ENCODE measurements at regions not wholly inside any gene's neighbourhood (a gene's known extent, or its start where the extent isn't known, plus 50 kb on each side); places are given as distances from the start of the nearest gene placed in this dataset.
A peak's percentile ranks its signal among the peaks of the same experiment; 100 is the strongest.
"Not testable (repeated sequence)": the region's sequence is repeated elsewhere in the genome, so short reads cannot be mapped to it uniquely, and the experiment has no call there.

DNA sequence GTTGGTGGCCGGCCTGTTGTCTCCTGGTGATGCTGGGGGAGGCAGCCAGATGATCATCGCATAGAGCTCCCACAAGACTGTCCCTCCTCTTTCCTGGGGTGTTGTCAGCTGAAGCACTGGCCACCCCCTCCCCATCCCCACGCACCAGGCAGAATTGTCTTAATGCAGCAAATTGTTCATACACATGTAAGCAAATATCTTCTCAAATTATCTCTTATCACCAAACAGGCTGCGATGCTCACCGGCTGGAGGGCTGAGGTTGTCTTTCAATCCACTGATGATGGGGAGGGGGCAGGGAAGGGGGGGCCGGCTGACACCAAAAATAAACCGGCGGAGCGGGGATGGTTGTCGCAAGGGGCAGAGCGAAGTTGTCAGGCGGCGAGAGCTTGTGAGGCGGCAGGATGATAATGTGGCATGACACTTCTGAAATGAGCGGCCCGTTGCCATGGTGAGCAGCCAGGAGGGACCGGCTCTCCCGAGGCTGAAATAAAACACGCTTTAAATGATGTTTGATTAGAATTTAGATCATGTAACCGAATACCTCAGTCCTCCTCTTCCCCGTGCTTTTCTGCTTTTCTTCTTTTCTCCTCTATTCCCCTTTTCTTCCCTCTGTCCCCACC is 59.8 kb downstream of the MRM1 start:
- DNase-seq = peak; percentile 35

- DNase-seq = no peak
These were observed 60.3 kb downstream of the MRM1 start for GRCh38 chr17:36661688-36662087.

- no peak for DNase-seq
These were observed 64.0 kb downstream of the MRM1 start for GRCh38 chr17:36665417-36665816.

DNA sequence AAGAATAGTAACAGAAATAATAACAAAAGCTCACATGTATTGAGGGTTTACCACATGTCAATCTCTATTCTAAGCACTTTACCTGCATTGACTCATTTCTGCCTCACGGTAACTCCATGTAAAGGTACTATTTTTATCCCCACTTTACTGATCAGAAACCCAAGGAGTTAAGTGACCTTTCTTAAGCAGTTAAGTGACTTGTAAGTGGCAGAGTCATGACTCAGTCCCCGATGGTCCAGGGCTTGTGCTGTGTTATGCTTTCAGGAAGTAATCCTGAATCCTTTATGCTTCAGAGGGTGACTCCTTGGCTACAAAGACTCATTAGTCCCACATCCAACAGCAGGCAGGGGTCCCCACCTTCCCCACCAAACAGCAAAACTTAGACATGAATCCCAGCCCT is 66.5 kb downstream of the MRM1 start:
- DNase-seq = no peak

DNA sequence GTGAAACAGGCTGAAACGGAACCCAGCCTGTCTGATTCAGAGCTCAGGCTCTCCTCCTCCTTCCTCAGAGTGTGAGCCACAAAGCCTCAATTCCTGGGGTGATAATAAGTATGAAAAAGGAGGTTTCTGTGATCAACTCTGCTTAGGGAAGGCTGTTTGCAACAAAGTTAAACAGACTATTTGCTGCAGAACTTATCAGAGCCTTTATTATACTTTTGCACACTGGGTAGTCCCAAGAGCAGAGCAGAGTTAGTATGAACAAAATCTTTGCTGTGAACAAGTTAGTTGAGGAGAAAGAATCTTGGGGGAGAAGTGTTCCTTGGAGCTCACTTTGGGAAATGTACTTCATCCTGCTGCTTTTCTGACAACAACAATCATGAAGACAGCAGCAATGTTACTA is 67.4 kb downstream of the MRM1 start:
- DNase-seq = no peak

- DNase-seq = no peak
These were observed 69.8 kb downstream of the MRM1 start for GRCh38 chr17:36671144-36671543.

DNA sequence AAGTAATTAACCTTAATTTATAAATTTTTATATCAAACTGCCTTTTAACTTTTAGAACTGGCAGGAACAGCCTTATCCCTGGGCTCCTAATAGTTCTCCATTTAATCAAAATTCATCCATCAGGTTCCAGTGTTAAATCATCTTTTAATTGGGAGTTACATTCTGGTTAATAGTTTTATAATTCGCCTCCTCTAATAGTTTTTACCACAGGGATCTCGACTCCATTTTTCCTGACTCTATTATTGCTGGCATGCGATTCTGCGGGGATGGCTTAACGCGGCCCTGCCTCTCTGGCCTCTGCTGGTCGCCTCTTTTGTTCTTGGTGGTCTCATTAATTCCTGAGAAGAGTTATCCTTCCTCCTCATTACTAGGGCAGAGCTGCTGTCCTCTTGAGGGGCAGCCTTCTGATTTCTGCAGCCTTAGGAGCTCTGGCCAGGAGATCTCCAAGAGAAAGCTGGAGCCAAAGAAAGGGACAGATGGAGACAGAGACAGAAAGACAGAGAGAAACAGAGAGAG is 71.1 kb downstream of the MRM1 start:
- no peak for DNase-seq

- DNase-seq = no peak
These were observed 71.7 kb downstream of the MRM1 start for GRCh38 chr17:36673068-36673467.

GRCh38 chr17:36673637-36674277 is 72.4 kb downstream of the MRM1 start:
- DNase-seq = no peak

- DNase-seq = no peak
These were observed 72.9 kb downstream of the MRM1 start for GRCh38 chr17:36674278-36674650.

- DNase-seq = no peak
These were observed 73.9 kb downstream of the MRM1 start for GRCh38 chr17:36675250-36675649.

- no peak for DNase-seq
These were observed 74.4 kb downstream of the MRM1 start for GRCh38 chr17:36675786-36676185.

DNA sequence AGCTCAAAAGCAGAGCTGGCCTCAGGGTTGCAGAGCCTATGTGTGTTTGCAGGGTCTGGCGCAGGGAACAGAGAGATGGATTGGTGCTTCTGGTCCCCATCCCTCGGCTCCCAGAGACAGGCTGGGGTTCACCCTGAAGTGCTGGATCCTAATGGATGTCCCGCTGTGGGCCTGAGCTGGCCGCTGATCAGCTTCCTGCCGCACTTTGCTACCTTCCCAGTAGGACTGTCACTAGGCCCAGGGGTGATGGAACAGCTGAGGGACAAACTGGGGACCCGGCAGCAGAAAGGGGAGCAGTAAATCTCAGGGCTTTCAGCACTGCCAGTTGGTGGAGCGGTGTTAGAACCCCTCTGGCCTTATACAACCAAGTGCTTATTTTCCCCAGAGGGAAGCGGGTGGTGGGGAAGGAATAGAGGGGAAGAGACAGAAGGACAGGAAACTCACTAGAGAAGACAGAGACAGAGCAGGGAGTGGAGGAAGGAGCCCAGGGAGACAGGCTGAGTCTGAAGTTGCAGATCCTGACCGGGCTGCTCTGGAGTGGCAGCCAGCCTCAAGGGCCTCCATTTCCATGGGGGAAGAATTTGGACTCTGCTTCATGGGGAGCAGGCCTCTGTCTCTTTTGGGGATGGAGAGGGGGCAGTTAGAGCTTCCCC is 78.6 kb downstream of the MRM1 start:
- DNase-seq = no peak

DNA sequence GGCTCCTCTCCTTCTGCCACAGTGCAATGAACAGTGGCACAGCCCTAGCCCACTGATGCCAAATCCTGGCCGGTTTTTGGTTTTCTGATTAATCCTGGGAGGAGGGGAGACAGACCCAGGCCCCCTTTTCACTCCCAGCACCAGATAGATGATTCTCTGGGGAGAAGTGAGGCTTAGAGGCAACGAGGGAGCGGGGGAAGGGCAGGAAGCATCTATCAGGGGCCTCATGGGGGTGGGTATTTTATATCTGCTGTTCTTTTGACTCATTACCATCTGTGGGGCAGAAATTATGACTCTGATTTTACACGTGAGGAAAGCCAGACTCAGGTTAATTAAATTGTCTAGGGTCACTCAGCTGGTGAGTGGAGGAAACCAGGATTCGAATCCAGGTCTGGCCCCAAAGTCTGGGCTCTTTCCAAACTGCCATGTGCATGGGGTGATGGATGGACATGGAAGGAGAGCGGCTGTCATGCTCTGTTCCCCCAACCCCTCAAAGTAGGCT is 79.4 kb downstream of the MRM1 start:
- DNase-seq = no peak

- DNase-seq = no peak
These were observed 81.4 kb downstream of the MRM1 start for GRCh38 chr17:36682773-36683172.

DNA sequence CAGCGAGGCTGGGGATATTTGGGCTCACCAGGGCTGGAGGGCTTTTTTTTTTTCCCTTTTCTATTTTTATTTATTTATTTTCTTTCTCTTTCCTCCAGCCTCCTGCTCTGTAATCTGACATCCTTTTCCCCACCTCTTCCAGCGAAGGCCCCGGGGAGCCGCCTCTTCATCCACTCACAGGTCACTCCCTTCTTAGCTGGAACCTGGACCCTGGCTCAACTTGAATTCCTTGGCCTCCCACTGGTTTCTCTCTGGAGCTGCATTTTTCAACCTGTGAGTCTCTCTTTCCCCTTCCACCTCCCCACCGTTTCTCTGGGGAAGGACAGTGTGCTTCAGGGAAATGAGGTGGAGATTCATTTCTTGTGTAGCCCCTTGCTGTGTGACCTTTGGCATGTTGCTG is 82.0 kb downstream of the MRM1 start:
- no peak for DNase-seq

DNA sequence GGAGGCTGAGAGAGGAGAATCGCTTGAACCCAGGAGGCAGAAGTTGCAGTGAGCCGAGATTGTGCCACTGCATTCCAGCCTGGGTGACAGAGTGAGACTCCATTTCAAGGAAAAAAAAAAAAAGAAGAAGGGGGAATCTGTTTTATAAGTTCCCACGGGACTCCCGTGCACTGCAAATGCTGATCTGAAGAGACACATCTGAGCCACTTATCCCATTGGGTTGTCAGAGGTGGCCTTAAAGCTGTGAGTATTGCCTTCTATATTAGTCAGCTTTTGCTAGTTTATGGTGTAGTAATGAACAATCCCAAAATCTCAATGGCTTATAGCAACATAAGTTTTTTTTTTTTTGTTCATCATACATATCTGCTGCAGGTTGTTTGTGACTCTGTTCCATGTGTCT is 82.8 kb downstream of the MRM1 start:
- no peak for DNase-seq

- no peak for DNase-seq
These were observed 84.8 kb downstream of the MRM1 start for GRCh38 chr17:36686123-36686669.

- DNase-seq = no peak
These were observed 86.4 kb downstream of the MRM1 start for GRCh38 chr17:36687736-36688135.

GRCh38 chr17:36689089-36689667 is 87.8 kb downstream of the MRM1 start:
- no peak for DNase-seq

GRCh38 chr17:36690190-36690589 is 88.8 kb downstream of the MRM1 start:
- no peak for DNase-seq

- peak; percentile 56 for DNase-seq
These were observed 90.2 kb downstream of the MRM1 start for GRCh38 chr17:36691606-36692005.

DNA sequence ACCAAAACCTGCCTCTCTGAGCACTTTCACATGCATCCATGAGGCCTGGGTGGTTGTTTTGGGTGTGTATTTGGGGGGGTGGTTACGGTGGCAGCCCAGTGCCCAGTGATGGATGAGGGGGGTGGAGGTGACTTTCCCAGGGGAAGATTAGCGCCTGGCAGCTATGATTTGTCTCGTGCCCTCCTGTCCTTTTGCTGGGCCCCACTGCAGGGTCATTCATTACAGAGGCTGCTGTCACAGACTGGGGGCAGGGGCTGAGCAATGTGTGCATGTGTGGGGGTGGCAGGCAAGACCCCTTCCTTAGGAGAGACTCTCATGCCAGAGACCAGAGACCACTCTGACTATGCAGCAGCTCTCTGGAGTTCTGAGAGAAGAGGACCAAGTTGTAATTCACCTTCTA is 93.7 kb downstream of the MRM1 start:
- no peak for DNase-seq

DNA sequence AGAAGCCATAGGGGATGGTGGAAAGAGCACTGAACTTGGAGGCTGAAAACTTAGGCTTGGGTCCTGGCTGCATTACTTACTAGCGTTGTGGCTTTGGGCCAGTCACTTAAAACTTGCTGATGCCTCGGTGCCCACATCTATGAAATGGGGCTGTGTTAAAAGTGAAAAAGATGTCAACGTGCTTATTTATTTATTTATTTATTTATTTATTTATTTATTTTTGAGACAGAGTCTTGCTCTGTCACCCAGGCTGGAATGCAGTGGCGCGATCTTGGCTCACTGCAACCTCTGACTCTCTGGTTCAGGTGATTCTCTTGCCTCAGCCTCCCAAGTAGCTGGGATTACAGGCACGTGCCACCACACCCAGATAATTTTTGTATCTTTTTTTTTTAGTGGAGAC is 94.3 kb downstream of the MRM1 start:
- not testable (repeated sequence) for DNase-seq
